Activated CD8-positive, alpha-beta T cell treated with anti-CD3 and anti-CD28 coated beads for 36 hours (primary cell): ENCODE measurements at regions not wholly inside any gene's neighbourhood (a gene's known extent, or its start where the extent isn't known, plus 50 kb on each side); places are given as distances from the start of the nearest gene placed in this dataset.

Source experiments
- ATAC-seq: fragments of 200-7000 bp; cut with Tn5 transposase; one replicate; pipeline ENCODE4 v1.10.0; 2021; ENCODE audit warnings: mild to moderate bottlenecking, moderate library complexity
- CTCF ChIA-PET: fragments of 350-600 bp; sonication (Branson Sonifier 250); formaldehyde crosslinking; loops from one replicate; lab custom pipeline; 2021; ENCODE audit warnings: antibody characterized with exemption; lab: Charles Lee
- POLR2A ChIA-PET: fragments of 350-600 bp; sonication (Branson Sonifier 250); formaldehyde crosslinking; loops from one replicate; lab custom pipeline; 2021; ENCODE audit warnings: antibody characterized with exemption; lab: Charles Lee
- DNase-seq: peaks from one replicate; pipeline ENCODE4 v3.0.0-alpha.2; 2020
- H3K27ac Mint-ChIP-seq: one replicate; pipeline ENCODE4 v1.8.0; 2021; ENCODE audit warnings: mild to moderate bottlenecking, mixed read lengths
- H3K27me3 Mint-ChIP-seq: one replicate; pipeline ENCODE4 v1.8.0; 2021; ENCODE audit warnings: mixed read lengths
- H3K36me3 Mint-ChIP-seq: one replicate; pipeline ENCODE4 v1.8.0; 2021; ENCODE audit warnings: low read depth, mixed read lengths
- H3K4me1 Mint-ChIP-seq: one replicate; pipeline ENCODE4 v1.8.0; 2021; ENCODE audit warnings: low read depth, mixed read lengths
- H3K4me3 Mint-ChIP-seq: one replicate; pipeline ENCODE4 v1.8.0; 2021; ENCODE audit warnings: mild to moderate bottlenecking, moderate library complexity, mixed read lengths
- H3K9me3 Mint-ChIP-seq: one replicate; pipeline ENCODE4 v1.8.0; 2021; ENCODE audit warnings: mixed read lengths
- CTCF ChIP-seq: fragments of 200-600 bp; IDR thresholded peaks from one replicate; pipeline ENCODE4 v1.8.0; 2022; ENCODE audit warnings: antibody characterized with exemption, mild to moderate bottlenecking
- intact Hi-C: fragments of 100-400 bp; cut with micrococcal nuclease; formaldehyde crosslinking; loops from one replicate; pipeline ENCODE4 v1.10.0; 2022

GRCh38 chr18:1983746-1984515 is 587.4 kb downstream of the METTL4 start:
- H3K27me3 Mint-ChIP-seq: no peaks in the 10 kb centered on the region
- ATAC-seq: no peak
- intact Hi-C loops: no loop called here
- CTCF ChIA-PET: no interaction called here
- no peak overlapping the region for H3K4me3 Mint-ChIP-seq
- no peaks in the 10 kb centered on the region for H3K9me3 Mint-ChIP-seq
- no peak for DNase-seq
- H3K4me1 Mint-ChIP-seq: no peaks in the 10 kb centered on the region
- no peak overlapping the region for H3K27ac Mint-ChIP-seq
- POLR2A ChIA-PET: no interaction called here
- no peak for TF ChIP-seq CTCF
- H3K36me3 Mint-ChIP-seq: no peaks in the 10 kb centered on the region

- H3K27ac Mint-ChIP-seq: no peak overlapping the region
- H3K9me3 Mint-ChIP-seq: no peaks in the 10 kb centered on the region
- H3K4me1 Mint-ChIP-seq: no peaks in the 10 kb centered on the region
- H3K4me3 Mint-ChIP-seq: no peak overlapping the region
- no peaks in the 10 kb centered on the region for H3K36me3 Mint-ChIP-seq
- ATAC-seq (no peak), DNase-seq (no peak)
- CTCF ChIA-PET: interaction anchor here (1.5 kb wide), 1 partner anchor 12 kb away, joined by 3 read pairs; no protein-coding TSS in a partner anchor
- no peak for TF ChIP-seq CTCF
- no peaks in the 10 kb centered on the region for H3K27me3 Mint-ChIP-seq
- intact Hi-C loops: no loop called here
- POLR2A ChIA-PET: no interaction called here
Measured at GRCh38 chr18:1993866-1994265, 577.4 kb downstream of the METTL4 start.

GRCh38 chr18:1994471-1994870 is 576.8 kb downstream of the METTL4 start:
- Mint-ChIP-seq H3K27me3 (no peaks in the 10 kb centered on the region), H3K27ac (no peak overlapping the region), H3K4me3 (no peak overlapping the region), H3K9me3 (no peaks in the 10 kb centered on the region), H3K36me3 (no peaks in the 10 kb centered on the region), H3K4me1 (no peaks in the 10 kb centered on the region)
- no peak for TF ChIP-seq CTCF
- POLR2A ChIA-PET: no interaction called here
- ATAC-seq: no peak
- intact Hi-C loops: no loop called here
- no peak for DNase-seq
- CTCF ChIA-PET: interaction anchor here (1.5 kb wide), 1 partner anchor 11 kb away, joined by 3 read pairs; no protein-coding TSS in a partner anchor

GRCh38 chr18:1995041-1995612 is 576.2 kb downstream of the METTL4 start:
- Mint-ChIP-seq H3K27me3 (no peaks in the 10 kb centered on the region), H3K4me1 (no peaks in the 10 kb centered on the region), H3K4me3 (no peak overlapping the region), H3K9me3 (no peaks in the 10 kb centered on the region), H3K36me3 (no peaks in the 10 kb centered on the region), H3K27ac (no peak overlapping the region)
- TF ChIP-seq CTCF: no peak
- ATAC-seq (no peak), DNase-seq (no peak)
- ChIA-PET POLR2A (no interaction called here), CTCF (interaction anchor here (1.5 kb wide), 1 partner anchor 10 kb away, joined by 3 read pairs; no protein-coding TSS in a partner anchor)
- intact Hi-C loops: no loop called here

GRCh38 chr18:1998121-1998520 is 573.2 kb downstream of the METTL4 start:
- H3K4me1 Mint-ChIP-seq: no peaks in the 10 kb centered on the region
- CTCF ChIA-PET: no interaction called here

More at GRCh38 chr18:1998121-1998520, 573.2 kb downstream of the METTL4 start:
- ATAC-seq (no peak), DNase-seq (no peak)
- H3K27me3 Mint-ChIP-seq: no peaks in the 10 kb centered on the region
- H3K36me3 Mint-ChIP-seq: no peaks in the 10 kb centered on the region
- H3K4me3 Mint-ChIP-seq: no peak overlapping the region
- POLR2A ChIA-PET: no interaction called here
- TF ChIP-seq CTCF: no peak
- intact Hi-C loops: no loop called here
- no peak overlapping the region for H3K27ac Mint-ChIP-seq
- no peaks in the 10 kb centered on the region for H3K9me3 Mint-ChIP-seq
